NT2/D1 (cell line): ENCODE measurements at regions not wholly inside any gene's neighbourhood (a gene's known extent, or its start where the extent isn't known, plus 50 kb on each side); places are given as distances from the start of the nearest gene placed in this dataset.

Experiments used
- SUZ12 ChIP-seq: IDR thresholded peaks from 2 replicates; pipeline ENCODE4 v1.6.1; 2011; ENCODE audit not compliant: insufficient read length, insufficient read depth; ENCODE audit errors: extremely low read depth
- YY1 ChIP-seq: IDR thresholded peaks from 2 replicates; pipeline ENCODE4 v1.6.1; 2011; ENCODE audit not compliant: insufficient read length, insufficient read depth
- ZNF274 ChIP-seq: IDR thresholded peaks from 2 replicates; pipeline ENCODE4 v1.6.1; 2011; ENCODE audit warnings: mild to moderate bottlenecking, low read depth, low read length

- TF ChIP-seq YY1: no peak
- no peak for TF ChIP-seq SUZ12
- no peak for TF ChIP-seq ZNF274
Measured at GRCh38 chr3:64827431-64827830, 139.6 kb upstream of the ADAMTS9 start.
